SH-SY5Y (cell line): ENCODE measurements at regions not wholly inside any gene's neighbourhood (a gene's known extent, or its start where the extent isn't known, plus 50 kb on each side); places are given as distances from the start of the nearest gene placed in this dataset.

Experiments used
- GATA2 ChIP-seq: IDR thresholded peaks from 2 replicates; pipeline ENCODE4 v1.6.1; 2011; ENCODE audit warnings: mild to moderate bottlenecking, low read depth, low read length
- GATA3 ChIP-seq: IDR thresholded peaks from 2 replicates; pipeline ENCODE4 v1.6.1; 2011; ENCODE audit warnings: low read depth, mild to moderate bottlenecking, low read length, moderate library complexity

DNA sequence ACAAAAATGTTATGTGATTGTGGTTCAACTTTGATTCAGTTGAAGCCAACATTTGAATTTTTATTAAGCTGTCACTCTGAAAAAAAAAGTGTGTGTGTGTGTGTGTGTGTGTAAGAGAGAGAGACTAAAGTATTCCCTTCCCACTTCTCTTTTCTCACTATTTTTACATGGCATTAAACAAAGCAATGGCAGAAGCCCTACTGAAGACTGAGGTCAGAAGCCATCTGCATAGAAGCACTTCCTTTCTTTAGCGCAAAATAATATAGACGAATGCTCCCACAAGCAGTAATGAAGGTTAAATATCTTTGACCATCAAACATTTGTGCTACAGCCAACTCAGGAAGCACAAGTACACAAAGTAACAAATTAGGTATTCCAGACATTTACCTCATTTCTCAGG is 540.5 kb downstream of the KCTD16 start:
- no peak for TF ChIP-seq GATA2
- TF ChIP-seq GATA3 = no peak
